Retinal pigment epithelial cell (primary cell): ENCODE measurements at regions not wholly inside any gene's neighbourhood (a gene's known extent, or its start where the extent isn't known, plus 50 kb on each side); places are given as distances from the start of the nearest gene placed in this dataset.

Experiments
- DNase-seq: peaks from one replicate; pipeline ENCODE4 v3.0.0-alpha.2; 2010; ENCODE audit warnings: low read depth
- H3K4me3 ChIP-seq: 2 replicates; pipeline ENCODE4 v1.5.1; 2011; ENCODE audit warnings: mild to moderate bottlenecking, low read length, control low read depth, moderate library complexity
- TF ChIP-seq, protein P1 (sequence below): conservative IDR thresholded peaks from 2 replicates; pipeline ENCODE4 v1.5.1; 2011; ENCODE audit warnings: low read depth, low read length, control low read depth, inconsistent platforms

GRCh38 chr10:100688201-100688600 is 57.2 kb upstream of the PAX2 start:
- DNase-seq, result no peak
- TF ChIP-seq, protein P1, sequence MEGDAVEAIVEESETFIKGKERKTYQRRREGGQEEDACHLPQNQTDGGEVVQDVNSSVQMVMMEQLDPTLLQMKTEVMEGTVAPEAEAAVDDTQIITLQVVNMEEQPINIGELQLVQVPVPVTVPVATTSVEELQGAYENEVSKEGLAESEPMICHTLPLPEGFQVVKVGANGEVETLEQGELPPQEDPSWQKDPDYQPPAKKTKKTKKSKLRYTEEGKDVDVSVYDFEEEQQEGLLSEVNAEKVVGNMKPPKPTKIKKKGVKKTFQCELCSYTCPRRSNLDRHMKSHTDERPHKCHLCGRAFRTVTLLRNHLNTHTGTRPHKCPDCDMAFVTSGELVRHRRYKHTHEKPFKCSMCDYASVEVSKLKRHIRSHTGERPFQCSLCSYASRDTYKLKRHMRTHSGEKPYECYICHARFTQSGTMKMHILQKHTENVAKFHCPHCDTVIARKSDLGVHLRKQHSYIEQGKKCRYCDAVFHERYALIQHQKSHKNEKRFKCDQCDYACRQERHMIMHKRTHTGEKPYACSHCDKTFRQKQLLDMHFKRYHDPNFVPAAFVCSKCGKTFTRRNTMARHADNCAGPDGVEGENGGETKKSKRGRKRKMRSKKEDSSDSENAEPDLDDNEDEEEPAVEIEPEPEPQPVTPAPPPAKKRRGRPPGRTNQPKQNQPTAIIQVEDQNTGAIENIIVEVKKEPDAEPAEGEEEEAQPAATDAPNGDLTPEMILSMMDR, result no peak
- H3K4me3 ChIP-seq, result no peak overlapping the region

DNA sequence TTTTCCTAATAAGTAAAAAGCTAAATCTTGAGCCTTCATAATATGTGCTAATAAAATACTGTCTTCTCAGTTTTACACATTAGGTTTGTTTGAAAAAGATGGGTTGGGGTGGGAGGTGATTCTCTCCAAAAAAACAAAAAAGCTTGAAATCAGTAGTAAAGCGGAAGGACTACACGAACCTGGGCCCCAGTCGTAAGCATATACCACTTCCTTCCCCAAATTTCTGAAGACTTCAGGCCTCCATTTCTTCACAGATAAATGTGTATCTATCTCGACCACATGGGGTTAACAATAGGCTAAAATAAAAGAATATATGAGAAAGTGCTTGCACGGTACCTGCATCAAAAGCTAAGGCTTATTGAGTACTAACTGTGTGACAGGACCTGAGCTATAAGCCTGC is 51.6 kb upstream of the PAX2 start:
- no peak for DNase-seq
- H3K4me3 ChIP-seq, result no peak overlapping the region

More for the DNA sequence above, 51.6 kb upstream of the PAX2 start:
- TF ChIP-seq, protein P1, result no peak
